Esophagus muscularis mucosa (tissue), 3 donors: ENCODE measurements at regions not wholly inside any gene's neighbourhood (a gene's known extent, or its start where the extent isn't known, plus 50 kb on each side); places are given as distances from the start of the nearest gene placed in this dataset.

ENCODE experiments used
- EP300 ChIP-seq: sonication (generic); formaldehyde crosslinking; IDR thresholded peaks from one replicate; pipeline ENCODE4 v1.6.1; 2017; ENCODE audit warnings: antibody characterized with exemption
- TF ChIP-seq, protein P1 (sequence below), 3 experiments: fragments of 200-600 bp in 2 of 3; fragments of 450-650 bp in 1 of 3; sonication (generic) in 2 of 3; IDR thresholded peaks; one replicate each; pipeline ENCODE4 v1.5.1; 2017 to 2019; ENCODE audit warnings: antibody characterized with exemption in 3 of 3, mild to moderate bottlenecking in 2 of 3, moderate library complexity in 1 of 3

DNA sequence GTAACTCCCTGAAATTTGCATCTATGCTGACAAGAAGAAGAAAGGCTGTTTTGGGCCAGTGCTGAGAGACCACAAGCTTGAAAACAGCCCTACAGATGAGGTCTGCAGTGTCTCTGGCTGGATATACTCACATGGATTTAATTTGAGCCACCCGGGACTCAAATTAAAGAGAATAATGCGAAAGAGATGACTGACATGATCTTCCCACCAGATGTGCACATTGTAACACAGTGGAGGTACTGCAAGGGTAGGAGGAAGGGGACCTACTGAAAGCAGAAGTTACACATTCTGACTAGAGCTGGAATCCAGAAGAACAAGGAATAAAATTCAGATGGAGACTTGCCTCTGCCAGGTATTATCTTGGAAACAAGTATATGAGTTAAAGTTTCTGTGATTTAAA is 728.3 kb upstream of the SGO1 start:
- TF ChIP-seq EP300 = no peak
- TF ChIP-seq, protein P1, sequence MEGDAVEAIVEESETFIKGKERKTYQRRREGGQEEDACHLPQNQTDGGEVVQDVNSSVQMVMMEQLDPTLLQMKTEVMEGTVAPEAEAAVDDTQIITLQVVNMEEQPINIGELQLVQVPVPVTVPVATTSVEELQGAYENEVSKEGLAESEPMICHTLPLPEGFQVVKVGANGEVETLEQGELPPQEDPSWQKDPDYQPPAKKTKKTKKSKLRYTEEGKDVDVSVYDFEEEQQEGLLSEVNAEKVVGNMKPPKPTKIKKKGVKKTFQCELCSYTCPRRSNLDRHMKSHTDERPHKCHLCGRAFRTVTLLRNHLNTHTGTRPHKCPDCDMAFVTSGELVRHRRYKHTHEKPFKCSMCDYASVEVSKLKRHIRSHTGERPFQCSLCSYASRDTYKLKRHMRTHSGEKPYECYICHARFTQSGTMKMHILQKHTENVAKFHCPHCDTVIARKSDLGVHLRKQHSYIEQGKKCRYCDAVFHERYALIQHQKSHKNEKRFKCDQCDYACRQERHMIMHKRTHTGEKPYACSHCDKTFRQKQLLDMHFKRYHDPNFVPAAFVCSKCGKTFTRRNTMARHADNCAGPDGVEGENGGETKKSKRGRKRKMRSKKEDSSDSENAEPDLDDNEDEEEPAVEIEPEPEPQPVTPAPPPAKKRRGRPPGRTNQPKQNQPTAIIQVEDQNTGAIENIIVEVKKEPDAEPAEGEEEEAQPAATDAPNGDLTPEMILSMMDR (IDR thresholded peaks at IDR 0.05) = no peak
